GM19043 (cell line): ENCODE measurements at regions not wholly inside any gene's neighbourhood (a gene's known extent, or its start where the extent isn't known, plus 50 kb on each side); places are given as distances from the start of the nearest gene placed in this dataset.

Experiments
- ATAC-seq: cut with Tn5 transposase; IDR thresholded peaks from one replicate; pipeline ENCODE4 v1.9.1; 2021; ENCODE audit warnings: low read depth; ENCODE audit not compliant: unreplicated experiment

DNA sequence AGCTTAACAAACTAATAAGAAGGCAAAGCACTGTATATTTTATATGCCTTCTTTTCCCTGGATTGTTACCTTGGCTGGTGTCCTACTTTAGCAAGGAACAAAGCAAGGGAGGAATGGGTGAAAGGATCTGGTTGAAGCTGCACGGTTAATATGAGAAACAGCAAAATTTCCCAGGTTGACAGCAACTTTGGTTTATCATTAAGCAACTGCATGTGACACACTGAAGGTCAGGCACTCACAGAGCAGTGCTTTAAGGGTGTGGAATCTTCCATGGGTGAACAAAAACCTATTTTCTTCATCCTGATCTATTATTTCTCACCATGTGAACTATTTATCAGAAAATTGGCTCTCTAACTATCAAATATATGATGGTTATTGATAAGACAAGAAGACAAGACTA is 109.0 kb upstream of the ATP10B start:
- ATAC-seq: peak; percentile 43

DNA sequence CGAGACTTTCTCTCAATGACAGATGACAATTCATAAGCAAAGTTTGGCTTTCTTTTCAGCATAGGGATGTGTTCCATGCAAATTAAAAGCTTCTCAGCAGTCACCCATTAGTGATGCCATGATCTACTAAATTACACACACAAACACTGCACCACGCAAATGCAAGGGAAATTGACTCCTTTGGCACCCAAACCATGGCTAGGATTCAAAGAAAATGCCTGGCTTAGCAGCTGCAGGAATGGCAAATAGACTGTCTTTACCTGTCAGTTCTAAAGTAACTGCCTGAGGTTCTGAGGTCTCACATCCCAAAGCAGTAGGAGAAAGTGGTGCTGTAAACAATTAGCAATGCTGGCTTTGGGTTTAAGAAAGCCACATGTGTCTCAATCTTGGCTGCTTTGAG is 108.6 kb upstream of the ATP10B start:
- no peak for ATAC-seq

DNA sequence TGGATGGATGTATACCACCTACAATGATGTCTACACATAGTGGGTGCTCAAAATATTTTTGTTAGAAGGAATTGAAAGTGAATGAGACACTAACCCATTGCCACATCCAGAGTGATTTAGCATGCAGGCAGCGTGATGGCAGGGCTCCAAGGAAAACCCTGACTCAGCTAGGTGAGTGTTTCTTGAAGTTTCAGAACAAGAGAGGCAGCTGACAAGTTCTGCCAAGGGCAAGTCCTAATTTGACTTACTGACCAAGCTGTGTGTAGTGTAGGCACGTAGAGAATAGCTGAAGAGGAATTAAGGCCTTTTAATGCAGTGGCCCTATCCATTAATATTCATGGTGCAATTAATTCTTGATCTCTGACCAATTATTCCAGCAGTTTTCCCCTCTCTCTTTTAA is 107.8 kb upstream of the ATP10B start:
- ATAC-seq: peak; percentile 38

- no peak for ATAC-seq
These were observed 105.4 kb upstream of the ATP10B start for GRCh38 chr5:160957312-160957861.

DNA sequence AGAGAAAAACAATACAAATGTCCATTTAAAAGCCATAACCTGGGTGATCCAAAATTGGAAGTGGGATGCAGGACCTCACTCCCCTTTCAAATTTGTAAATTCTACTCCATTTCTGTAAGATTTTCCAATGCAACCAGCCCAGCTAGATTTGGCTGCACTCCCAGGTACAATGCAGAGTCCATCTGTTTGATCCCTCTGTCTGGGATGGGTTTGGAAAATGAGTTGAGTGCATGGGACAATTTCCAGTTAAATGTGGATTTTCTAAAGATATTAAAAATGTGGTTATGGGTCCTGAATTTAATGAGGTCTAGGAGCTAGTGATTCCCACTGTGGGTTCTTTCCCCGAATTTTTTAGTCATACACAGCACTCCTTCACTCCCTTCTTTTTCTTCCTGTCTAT is 104.0 kb upstream of the ATP10B start:
- no peak for ATAC-seq

DNA sequence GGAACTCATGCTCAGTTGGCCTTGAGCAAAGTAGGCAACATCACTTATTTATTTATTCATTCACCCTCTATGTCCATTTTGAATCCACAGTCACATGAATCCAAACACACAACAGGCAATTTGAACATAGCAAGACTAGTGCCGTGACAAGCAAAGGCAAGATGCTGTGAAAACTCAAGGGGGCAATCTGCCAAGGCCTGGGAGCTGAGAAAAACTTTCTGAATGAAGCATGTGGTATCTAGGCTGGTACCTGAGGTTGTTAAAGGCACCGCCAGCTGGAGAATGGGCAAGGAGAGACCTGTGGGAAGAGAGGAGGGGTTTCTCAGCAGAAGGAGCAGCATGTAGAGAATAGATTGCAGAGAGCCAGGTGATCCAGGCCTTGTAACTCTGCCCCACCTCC is 98.3 kb upstream of the ATP10B start:
- no peak for ATAC-seq

GRCh38 chr5:160940725-160941124 is 88.7 kb upstream of the ATP10B start:
- no peak for ATAC-seq

- no peak for ATAC-seq
These were observed 86.5 kb upstream of the ATP10B start for GRCh38 chr5:160938532-160938931.

DNA sequence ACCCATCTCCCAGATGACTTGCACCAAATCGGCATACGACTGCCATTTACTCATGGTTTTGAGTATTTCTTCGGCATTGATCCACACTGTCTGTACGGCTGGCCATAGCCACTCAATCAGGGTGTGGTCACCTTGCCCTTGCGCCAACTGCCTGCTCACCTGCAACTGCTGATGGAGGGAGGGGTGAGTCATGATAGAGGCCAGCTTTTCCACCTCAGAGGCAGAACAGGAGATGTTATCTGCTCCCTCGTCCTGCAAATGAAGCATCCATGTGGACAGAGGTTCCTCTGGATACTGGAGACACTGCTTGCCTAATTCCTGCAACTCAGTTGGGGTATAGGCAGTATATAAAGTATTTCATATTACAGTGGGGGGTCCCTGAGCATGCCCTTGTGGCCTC is 85.6 kb upstream of the ATP10B start:
- ATAC-seq: no peak

DNA sequence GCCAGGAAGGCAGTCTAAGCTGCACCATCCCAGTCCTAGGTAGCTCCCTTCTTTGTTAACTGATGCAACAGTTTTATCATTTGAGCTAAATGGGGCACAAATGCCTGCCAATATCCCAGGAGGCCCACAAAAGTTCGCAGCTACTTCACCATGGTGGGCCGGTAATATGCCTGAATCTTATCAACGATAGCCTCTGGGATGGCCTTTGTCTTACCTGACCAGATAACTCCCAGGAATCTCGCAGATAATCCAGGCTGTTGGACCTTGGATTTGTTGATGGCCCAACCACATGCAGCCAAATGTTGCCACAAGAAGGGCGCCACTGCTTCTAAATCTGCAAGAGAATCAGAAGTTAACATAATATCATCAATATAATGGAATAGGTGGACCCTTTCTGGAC is 83.8 kb upstream of the ATP10B start:
- ATAC-seq: no peak

GRCh38 chr5:160931283-160931682 is 79.3 kb upstream of the ATP10B start:
- ATAC-seq: no peak

DNA sequence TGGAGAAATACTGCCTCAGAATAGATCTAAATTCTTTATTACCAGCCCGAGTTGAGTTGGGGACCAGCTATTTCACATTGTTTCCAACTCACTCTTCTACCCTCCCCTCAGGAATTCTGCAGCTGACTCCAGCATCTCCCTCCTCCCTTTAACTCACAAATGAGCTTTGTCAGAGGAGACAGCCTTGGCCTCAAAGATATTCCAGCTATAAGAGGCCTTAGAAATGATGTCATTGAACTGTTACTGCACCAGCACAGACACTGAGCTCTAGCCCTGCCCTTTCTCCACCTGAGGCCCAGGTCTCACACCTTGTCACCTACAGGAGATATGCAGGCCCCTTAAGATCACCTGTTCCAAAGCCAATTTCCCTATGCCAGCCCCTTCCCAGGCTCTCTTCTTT is 78.4 kb upstream of the ATP10B start:
- no peak for ATAC-seq

- ATAC-seq: no peak
These were observed 77.9 kb upstream of the ATP10B start for GRCh38 chr5:160929906-160930305.

- no peak for ATAC-seq
These were observed 77.3 kb upstream of the ATP10B start for GRCh38 chr5:160929360-160929759.

DNA sequence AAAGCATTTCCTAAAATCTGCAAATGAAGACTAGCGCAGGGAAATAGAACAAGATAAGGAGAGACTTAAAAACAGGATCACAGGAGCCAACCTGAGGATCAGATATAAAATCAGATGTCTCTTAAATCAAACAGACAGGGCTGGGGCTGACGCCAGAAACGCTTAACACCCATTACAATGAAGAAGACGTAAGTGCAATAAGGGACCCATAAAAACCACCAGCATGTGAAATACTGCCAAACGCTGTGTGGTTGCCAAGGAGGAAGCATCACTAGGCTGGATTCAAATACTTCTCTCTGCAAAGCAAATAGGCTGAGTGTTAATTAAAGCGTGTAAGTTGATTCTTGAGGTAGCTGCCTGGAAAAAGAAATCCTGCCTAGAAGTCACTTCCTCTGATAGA is 74.4 kb upstream of the ATP10B start:
- no peak for ATAC-seq

DNA sequence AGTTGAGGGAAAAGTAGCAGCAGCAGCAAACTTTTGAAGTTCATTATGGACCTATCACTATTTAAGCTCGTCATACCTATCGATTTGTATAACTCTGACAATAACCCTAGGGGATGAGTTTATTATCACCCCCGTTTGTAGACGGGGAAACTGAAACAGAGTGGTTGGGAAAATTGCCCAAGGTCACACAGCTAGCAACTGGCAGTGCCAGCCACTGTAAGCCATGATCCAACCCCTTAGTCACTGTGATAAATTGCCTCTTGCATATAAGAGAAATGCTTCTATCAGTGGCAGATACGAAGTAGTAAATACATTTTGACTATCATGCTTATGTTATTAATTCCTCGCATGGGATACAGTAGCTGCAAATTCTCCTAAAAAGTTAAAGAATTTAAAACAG is 73.3 kb upstream of the ATP10B start:
- no peak for ATAC-seq

DNA sequence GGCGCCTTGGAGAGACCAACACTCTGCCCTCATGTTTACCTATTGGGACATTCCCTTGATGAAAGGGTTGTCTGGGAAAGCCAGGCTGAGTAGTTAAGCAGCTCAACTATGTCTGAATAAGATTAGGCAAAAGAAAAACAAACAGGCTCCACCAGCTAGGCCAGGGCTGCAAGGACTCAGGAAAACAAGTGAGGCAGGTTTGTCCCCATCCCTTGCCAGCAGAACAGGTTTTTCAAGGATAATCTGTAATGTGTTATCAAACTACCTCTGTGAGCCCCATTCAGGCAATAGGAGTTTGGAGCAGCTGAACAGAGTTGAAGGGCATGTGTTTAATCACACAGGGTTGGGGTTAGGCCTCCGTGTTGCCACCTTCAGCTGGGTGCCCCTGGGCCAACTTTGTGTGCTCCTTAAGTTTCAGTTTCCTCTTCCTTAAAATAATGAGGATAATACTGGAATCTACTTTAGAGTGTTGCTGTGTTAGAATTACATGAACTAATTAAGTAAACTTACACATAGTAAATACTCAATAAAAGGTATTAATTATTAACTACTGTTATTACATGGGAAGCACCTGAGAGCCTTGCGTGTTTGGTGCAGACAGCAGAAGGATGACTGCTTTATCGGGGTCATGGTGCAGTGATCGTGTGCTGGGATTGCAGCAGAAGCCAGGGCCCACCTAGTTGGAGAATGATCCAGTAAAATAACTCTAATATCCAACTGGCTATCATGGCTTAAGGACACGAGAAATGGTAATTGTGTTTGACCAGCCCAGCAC is 72.1 kb upstream of the ATP10B start:
- ATAC-seq: no peak

- ATAC-seq: no peak
These were observed 71.4 kb upstream of the ATP10B start for GRCh38 chr5:160923411-160923810.

- ATAC-seq: no peak
These were observed 70.3 kb upstream of the ATP10B start for GRCh38 chr5:160922311-160922710.

- ATAC-seq: no peak
These were observed 69.6 kb upstream of the ATP10B start for GRCh38 chr5:160921423-160922285.

DNA sequence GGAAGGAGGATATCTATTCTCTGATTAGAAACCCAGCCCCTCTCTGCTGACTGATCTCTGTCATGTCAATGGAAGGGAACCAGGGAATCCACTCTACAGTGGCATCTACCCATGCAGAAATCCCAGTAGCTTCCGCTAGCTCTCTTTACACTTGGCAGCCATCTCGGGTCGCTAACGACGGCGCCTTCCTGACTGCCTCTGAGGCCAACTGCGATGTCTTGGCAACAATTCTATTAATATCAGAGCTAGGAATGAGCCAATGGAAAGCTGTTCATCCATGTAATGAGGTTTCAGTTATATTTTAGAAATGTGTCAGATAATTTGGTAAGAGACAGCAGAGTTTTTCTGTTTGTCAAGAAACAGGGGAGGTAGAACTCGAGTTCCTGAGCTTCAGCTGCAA is 67.6 kb upstream of the ATP10B start:
- no peak for ATAC-seq

DNA sequence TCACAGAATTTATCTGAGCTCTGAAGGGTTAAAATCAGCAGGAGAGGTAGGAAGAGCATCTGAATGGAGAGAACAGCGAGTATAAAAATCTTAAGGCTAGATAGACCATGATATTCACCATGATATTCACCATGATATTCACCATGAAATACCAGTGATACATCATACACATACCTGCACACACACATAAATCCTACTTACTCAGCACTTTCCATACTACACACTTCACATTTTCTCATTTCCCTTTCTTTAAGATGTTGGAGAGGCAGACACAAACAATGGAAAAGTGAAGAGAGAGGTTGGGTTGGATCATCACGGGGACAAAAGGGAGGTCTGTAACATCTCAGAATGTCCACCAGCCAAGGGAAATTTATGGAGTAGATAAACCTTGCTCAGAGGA is 66.4 kb upstream of the ATP10B start:
- ATAC-seq: no peak
